NB4 (cell line): ENCODE measurements at regions not wholly inside any gene's neighbourhood (a gene's known extent, or its start where the extent isn't known, plus 50 kb on each side); places are given as distances from the start of the nearest gene placed in this dataset.

Source experiments
- CTCF ChIP-seq: IDR thresholded peaks from one replicate; pipeline ENCODE4 v1.5.1; 2012; ENCODE audit warnings: low read depth, low read length
- MYC ChIP-seq: IDR thresholded peaks from 2 replicates; pipeline ENCODE4 v1.6.1; 2011; ENCODE audit warnings: low read depth, low read length
- POLR2A ChIP-seq: IDR thresholded peaks from 2 replicates; pipeline ENCODE4 v1.6.1; 2011; ENCODE audit warnings: mild to moderate bottlenecking; ENCODE audit not compliant: insufficient read length; ENCODE audit errors: extremely low read depth

GRCh38 chr3:4038351-4038750, 239.1 kb downstream of the LRRN1 start:
- TF ChIP-seq CTCF (no peak), POLR2A (no peak), MYC (no peak)
